H1 (cell line): ENCODE measurements at regions not wholly inside any gene's neighbourhood (a gene's known extent, or its start where the extent isn't known, plus 50 kb on each side); places are given as distances from the start of the nearest gene placed in this dataset.

ENCODE experiments used
- CTCF ChIA-PET: fragments of 300-600 bp; sonication (Branson Sonifier 250); formaldehyde crosslinking; loops from one replicate; lab custom pipeline; 2021; ENCODE audit not compliant: partially characterized antibody; lab: Charles Lee
- POLR2A ChIA-PET: fragments of 300-600 bp; sonication (Branson Sonifier 250); formaldehyde crosslinking; loops from one replicate; lab custom pipeline; 2021; ENCODE audit warnings: inconsistent platforms; ENCODE audit not compliant: partially characterized antibody; lab: Charles Lee
- DNase-seq, 2 experiments: peaks; one replicate each; pipeline versions ENCODE4 v3.0.0 to v3.0.0-alpha.2; 2010 to 2022; ENCODE audit warnings: low spot score in 2 of 2, low read depth in 1 of 2, mixed read lengths in 1 of 2
- FAIRE-seq: peaks from 2 replicates; lab custom pipeline; 2011; peaks lifted over from hg19 to GRCh38; lab: Jason Lieb, UNC
- H2AFZ ChIP-seq: 2 replicates; pipeline ENCODE4 v1.8.1; 2012; ENCODE audit warnings: low read length, inconsistent platforms
- H2AK5ac ChIP-seq: 2 replicates; pipeline ENCODE4 v1.6.1; 2013; ENCODE audit warnings: low read depth, low read length
- H2BK120ac ChIP-seq: replicated peaks from 2 replicates; pipeline ENCODE3; 2013; ENCODE audit warnings: low read depth, low read length, inconsistent platforms
- H2BK12ac ChIP-seq: 2 replicates; pipeline ENCODE4 v1.6.1; 2013; ENCODE audit warnings: low read depth, low read length
- H2BK15ac ChIP-seq: 2 replicates; pipeline ENCODE4 v1.6.1; 2013; ENCODE audit warnings: low read length
- H2BK20ac ChIP-seq: 2 replicates; pipeline ENCODE4 v1.6.1; 2013; ENCODE audit warnings: low read length
- H2BK5ac ChIP-seq: 2 replicates; pipeline ENCODE4 v1.6.1; 2013; ENCODE audit warnings: low read depth, low read length
- H3K14ac ChIP-seq: 2 replicates; pipeline ENCODE4 v1.6.1; 2013; ENCODE audit warnings: inconsistent platforms; ENCODE audit not compliant: insufficient read length
- H3K18ac ChIP-seq: 2 replicates; pipeline ENCODE4 v1.6.1; 2013; ENCODE audit warnings: low read length; ENCODE audit errors: extremely low read depth
- H3K23ac ChIP-seq: 2 replicates; pipeline ENCODE4 v1.6.1; 2013; ENCODE audit warnings: inconsistent platforms; ENCODE audit not compliant: insufficient read length
- H3K23me2 ChIP-seq: 2 replicates; pipeline ENCODE4 v1.6.1; 2013; ENCODE audit warnings: low read depth, low read length
- H3K27ac ChIP-seq: 2 replicates; pipeline ENCODE4 v1.6.1; 2011; ENCODE audit warnings: low read depth, low read length, inconsistent platforms
- H3K27me3 ChIP-seq, 4 experiments: replicated peaks in 1 of 4; 1 replicate in 1 of 4; 2 replicates in 3 of 4; pipeline versions ENCODE4 v1.6.1 to v1.8.1; 2011 to 2013; ENCODE audit warnings: low read length in 3 of 4, mild to moderate bottlenecking in 3 of 4, inconsistent platforms in 2 of 4, mixed read lengths in 2 of 4, moderate library complexity in 1 of 4; ENCODE audit not compliant: control insufficient read depth in 3 of 4, insufficient read depth in 3 of 4; ENCODE audit errors: extremely low read depth in 1 of 4
- H3K36me3 ChIP-seq, 4 experiments: 2 replicates each; pipeline versions ENCODE4 v1.6.1 to v1.8.1; 2011 to 2013; ENCODE audit warnings: mild to moderate bottlenecking in 4 of 4, low read length in 3 of 4, moderate library complexity in 2 of 4, control low read depth in 1 of 4, inconsistent platforms in 1 of 4; ENCODE audit not compliant: insufficient read depth in 4 of 4, control insufficient read depth in 2 of 4
- H3K4ac ChIP-seq: replicated peaks from 2 replicates; pipeline ENCODE3; 2013; ENCODE audit warnings: low read length, low read depth, mixed read lengths, inconsistent platforms; ENCODE audit not compliant: insufficient read length
- H3K4me1 ChIP-seq, 4 experiments: replicated peaks in 1 of 4; 1 replicate in 1 of 4; 2 replicates in 3 of 4; pipeline versions ENCODE4 v1.6.1 to v1.8.1; 2011 to 2013; ENCODE audit warnings: low read length in 3 of 4, inconsistent platforms in 2 of 4, mixed read lengths in 1 of 4; ENCODE audit not compliant: insufficient read depth in 4 of 4, control insufficient read depth in 3 of 4
- H3K4me2 ChIP-seq, 2 experiments: 2 replicates each; pipeline versions ENCODE4 v1.6.1 to v1.8.1; 2011 to 2013; ENCODE audit warnings: low read depth in 2 of 2, low read length in 2 of 2, control low read depth in 1 of 2, inconsistent platforms in 1 of 2, mild to moderate bottlenecking in 1 of 2; ENCODE audit not compliant: insufficient read depth in 1 of 2
- H3K4me3 ChIP-seq, 4 experiments: fragments of 200-600, 300-600 bp in 1 of 4; sonication (generic), shearing (Covaris generic), sonication (Bioruptor Twin) in 1 of 4; 2 replicates each; pipeline versions ENCODE4 v1.5.1 to v1.8.1; 2011 to 2016; ENCODE audit warnings: low read length in 4 of 4, low read depth in 3 of 4, control low read depth in 2 of 4, inconsistent platforms in 2 of 4, mild to moderate bottlenecking in 2 of 4, mixed read lengths in 1 of 4, moderate library complexity in 1 of 4; ENCODE audit not compliant: insufficient read depth in 2 of 4; ENCODE audit errors: extremely low read depth in 1 of 4
- H3K56ac ChIP-seq: replicated peaks from 2 replicates; pipeline ENCODE3; 2013; ENCODE audit warnings: low read depth, mild to moderate bottlenecking, mixed read lengths, low read length, inconsistent platforms; ENCODE audit not compliant: insufficient read length
- H3K79me1 ChIP-seq: 2 replicates; pipeline ENCODE4 v1.6.1; 2013; ENCODE audit warnings: low read depth, low read length, control low read depth
- H3K79me2 ChIP-seq, 2 experiments: 2 replicates each; pipeline versions ENCODE4 v1.6.1 to v1.8.1; 2012 to 2013; ENCODE audit warnings: low read length in 2 of 2, mild to moderate bottlenecking in 2 of 2, inconsistent platforms in 1 of 2; ENCODE audit not compliant: insufficient read depth in 2 of 2, control insufficient read depth in 1 of 2
- H3K9ac ChIP-seq, 4 experiments: replicated peaks in 1 of 4; 1 replicate in 1 of 4; 2 replicates in 3 of 4; pipeline versions ENCODE4 v1.6.1 to v1.8.1; 2011 to 2013; ENCODE audit warnings: low read depth in 3 of 4, low read length in 3 of 4, control low read depth in 2 of 4, mild to moderate bottlenecking in 2 of 4, moderate library complexity in 2 of 4, inconsistent platforms in 1 of 4; ENCODE audit errors: extremely low read depth in 1 of 4
- H3K9me3 ChIP-seq, 2 experiments: 2 replicates each; pipeline versions ENCODE4 v1.6.1 to v1.8.1; 2012 to 2013; ENCODE audit warnings: mild to moderate bottlenecking in 2 of 2, moderate library complexity in 2 of 2, control low read depth in 1 of 2, inconsistent platforms in 1 of 2, low read depth in 1 of 2, low read length in 1 of 2, mixed read lengths in 1 of 2; ENCODE audit not compliant: insufficient read depth in 2 of 2
- H4K20me1 ChIP-seq, 2 experiments: replicated peaks in 1 of 2; 2 replicates each; pipeline versions ENCODE3 to v1.8.1; 2011 to 2013; ENCODE audit warnings: inconsistent platforms in 2 of 2, low read length in 2 of 2, mild to moderate bottlenecking in 1 of 2; ENCODE audit not compliant: insufficient read depth in 2 of 2, control insufficient read depth in 1 of 2
- H4K5ac ChIP-seq: 2 replicates; pipeline ENCODE4 v1.6.1; 2013; ENCODE audit warnings: low read length, low read depth, mixed read lengths, inconsistent platforms; ENCODE audit not compliant: insufficient read length
- H4K8ac ChIP-seq: 2 replicates; pipeline ENCODE4 v1.8.0; 2013; ENCODE audit warnings: mild to moderate bottlenecking, moderate library complexity, low read length, inconsistent platforms; ENCODE audit not compliant: insufficient read depth; ENCODE audit errors: extremely low read depth
- H4K91ac ChIP-seq: replicated peaks from 2 replicates; pipeline ENCODE3; 2013; ENCODE audit warnings: low read length, mixed read lengths, inconsistent platforms; ENCODE audit not compliant: insufficient read length
- CBX5 ChIP-seq: fragments of 300-800, 300-1000 bp; sonication (generic); IDR thresholded peaks from 2 replicates; pipeline ENCODE4 v1.7.1; 2016; ENCODE audit warnings: antibody characterized with exemption, low read length, low read depth
- CBX8 ChIP-seq: fragments of 300-800, 300-1000 bp; sonication (generic); IDR thresholded peaks from 2 replicates; pipeline ENCODE4 v1.7.1; 2016; ENCODE audit warnings: low read depth, low read length, borderline replicate concordance
- CREB1 ChIP-seq: IDR thresholded peaks from 2 replicates; pipeline ENCODE4 v1.6.1; 2012; ENCODE audit warnings: inconsistent platforms
- CTCF ChIP-seq, 3 experiments: IDR thresholded peaks; 1 replicate in 2 of 3; 2 replicates in 1 of 3; pipeline versions ENCODE4 v1.5.1 to v1.6.1; 2011; ENCODE audit warnings: low read length in 3 of 3, mild to moderate bottlenecking in 3 of 3, inconsistent platforms in 2 of 3, low read depth in 1 of 3, moderate library complexity in 1 of 3; ENCODE audit not compliant: insufficient read depth in 1 of 3; ENCODE audit errors: control extremely low read depth in 1 of 3
- NRF1 ChIP-seq: IDR thresholded peaks from 2 replicates; pipeline ENCODE4 v1.6.1; 2011; ENCODE audit warnings: mild to moderate bottlenecking, low read depth, low read length, improper control_type of control experiment
- POLR2A ChIP-seq, 2 experiments: IDR thresholded peaks; 1 replicate in 1 of 2; 2 replicates in 1 of 2; pipeline ENCODE4 v1.6.1; 2011; ENCODE audit warnings: low read depth in 2 of 2, low read length in 2 of 2, mild to moderate bottlenecking in 2 of 2; ENCODE audit errors: control extremely low read depth in 1 of 2
- RAD21 ChIP-seq, 2 experiments: IDR thresholded peaks in 1 of 2; conservative IDR thresholded peaks in 1 of 2; 2 replicates each; pipeline ENCODE4 v1.6.1; 2011; ENCODE audit warnings: low read depth in 2 of 2, low read length in 2 of 2, improper control_type of control experiment in 1 of 2, inconsistent platforms in 1 of 2, mild to moderate bottlenecking in 1 of 2, moderate library complexity in 1 of 2
- RNF2 ChIP-seq: fragments of 200-900, 300-1000 bp; sonication (generic); IDR thresholded peaks from 2 replicates; pipeline ENCODE4 v1.7.1; 2016; ENCODE audit warnings: borderline replicate concordance, low read depth, mild to moderate bottlenecking, antibody characterized with exemption, low read length; ENCODE audit not compliant: poor library complexity, severe bottlenecking; ENCODE audit errors: missing control alignments
- SAP30 ChIP-seq: fragments of 300-600 bp; sonication (generic); IDR thresholded peaks from 2 replicates; pipeline ENCODE4 v1.7.1; 2012; ENCODE audit warnings: low read length, moderate library complexity, mild to moderate bottlenecking, inconsistent platforms; ENCODE audit not compliant: insufficient read depth, insufficient replicate concordance
- SP1 ChIP-seq: IDR thresholded peaks from 2 replicates; pipeline ENCODE4 v1.6.1; 2011; ENCODE audit warnings: low read depth, low read length
- SP4 ChIP-seq: IDR thresholded peaks from 2 replicates; pipeline ENCODE4 v1.6.1; 2012; ENCODE audit warnings: low read length, inconsistent platforms
- SUZ12 ChIP-seq: fragments of 200-600 bp; sonication (generic); IDR thresholded peaks from 2 replicates; pipeline ENCODE4 v1.6.1; 2012; ENCODE audit warnings: mild to moderate bottlenecking, inconsistent platforms, low read length, moderate library complexity, mixed read lengths
- YY1 ChIP-seq: IDR thresholded peaks from 2 replicates; pipeline ENCODE4 v1.6.1; 2011; ENCODE audit warnings: low read depth, mild to moderate bottlenecking, low read length
- WGBS, 2 experiments: shearing (Covaris generic) in 1 of 2; methylation state at CpG; one replicate each; pipeline versions ENCODE4 v1.1.6 to v1.1.7; 2013 to 2015; ENCODE audit warnings: low lambda C conversion rate in 2 of 2, mixed read lengths in 2 of 2, inconsistent platforms in 1 of 2, low coverage in 1 of 2, missing lambda C conversion rate in 1 of 2; ENCODE audit not compliant: insufficient replicate concordance in 2 of 2, insufficient coverage in 1 of 2, insufficient read length in 1 of 2; ENCODE audit errors: extremely low coverage in 1 of 2, missing lambda C conversion rate in 1 of 2; 5-methylcytosine and 5-hydroxymethylcytosine counted together

DNA sequence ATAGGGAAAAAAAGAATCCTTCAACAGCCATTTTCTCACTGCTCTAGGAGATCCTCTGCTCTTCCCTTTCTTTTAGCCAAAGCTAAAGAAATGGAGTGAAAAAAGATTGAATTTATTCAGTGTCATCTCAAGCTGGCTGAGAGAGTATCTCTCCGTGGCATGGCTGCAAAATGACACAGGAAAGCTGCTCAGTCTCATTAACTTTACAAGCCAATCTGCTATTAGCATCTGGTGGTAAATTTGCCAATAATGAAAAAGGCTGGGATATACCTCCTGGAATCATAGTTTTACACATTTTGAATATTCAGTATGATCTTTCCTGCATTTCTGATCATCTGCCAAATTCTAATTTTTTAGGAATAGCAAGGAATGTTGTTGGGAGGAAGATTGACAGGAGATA lies 176.8 kb upstream of the CHRM3 start:
- no peaks in the 10 kb centered on the region for H3K9me3 ChIP-seq
- no peak overlapping the region for H3K4me3 ChIP-seq
- no peaks in the 10 kb centered on the region for H3K4me1 ChIP-seq
- no peak overlapping the region for H2AK5ac ChIP-seq
- no peak overlapping the region for H2BK12ac ChIP-seq
- no peaks in the 10 kb centered on the region for H3K23me2 ChIP-seq
- no peaks in the 10 kb centered on the region for H4K20me1 ChIP-seq
- H2AFZ ChIP-seq = no peak overlapping the region
- no peak overlapping the region for H2BK15ac ChIP-seq
- H3K79me2 ChIP-seq = no peaks in the 10 kb centered on the region
- H3K4me2 ChIP-seq = no peak overlapping the region
- no peak overlapping the region for H3K4ac ChIP-seq
- H4K5ac ChIP-seq = no peak overlapping the region
- 94% methylated on average over 1 of the region's 1 CpG; no CpG with 5 or more reads in 1 of the 2 experiments for WGBS, 2 experiments
- no peak for DNase-seq
- H2BK5ac ChIP-seq = no peak overlapping the region
- no peak overlapping the region for H4K8ac ChIP-seq
- H3K56ac ChIP-seq = no peak overlapping the region
- H3K23ac ChIP-seq = no peak overlapping the region
- H3K27me3 ChIP-seq = no peaks in the 10 kb centered on the region
- no peak overlapping the region for H3K9ac ChIP-seq
- H4K91ac ChIP-seq = no peak overlapping the region
- H3K36me3 ChIP-seq = no peaks in the 10 kb centered on the region
- no peak overlapping the region for H3K14ac ChIP-seq
- no peak overlapping the region for H3K18ac ChIP-seq
- H2BK120ac ChIP-seq = no peak overlapping the region
- ChIA-PET POLR2A (no interaction called here), CTCF (no interaction called here)
- H3K27ac ChIP-seq = no peak overlapping the region
- no peak for FAIRE-seq
- no peaks in the 10 kb centered on the region for H3K79me1 ChIP-seq
- H2BK20ac ChIP-seq = no peak overlapping the region
- TF ChIP-seq CREB1 (no peak), RNF2 (no peak), CTCF (IDR thresholded peaks at IDR 0.05; ENCODE audit: control extremely low read depth in 1 of 3, insufficient read depth in 1 of 3, low read depth in 1 of 3, low read length in 3 of 3) (no peak), SP1 (no peak), YY1 (no peak), CBX5 (no peak), POLR2A (IDR thresholded peaks at IDR 0.05; ENCODE audit: control extremely low read depth in 1 of 2, low read depth in 2 of 2, low read length in 2 of 2) (no peak), SAP30 (no peak), SP4 (no peak), CBX8 (no peak), SUZ12 (no peak), RAD21 (IDR thresholded peaks at IDR 0.05 in 1 of 2, conservative IDR thresholded peaks at IDR 0.05 in 1 of 2; ENCODE audit: low read depth in 2 of 2, low read length in 2 of 2) (no peak), NRF1 (no peak)
